Breast epithelium (tissue), 4 donors: ENCODE measurements at regions not wholly inside any gene's neighbourhood (a gene's known extent, or its start where the extent isn't known, plus 50 kb on each side); places are given as distances from the start of the nearest gene placed in this dataset.

Source experiments
- DNase-seq, 2 donors: peaks; one replicate each; pipeline ENCODE4 v3.0.0-alpha.2; 2019; ENCODE audit warnings: low spot score in 2 of 2
- H3K27ac ChIP-seq, 2 donors: fragments of 200-600 bp; sonication (generic) in 1 of 2; one replicate each; pipeline ENCODE4 v1.5.1; 2016 to 2019; ENCODE audit warnings: mild to moderate bottlenecking in 1 of 2
- H3K27me3 ChIP-seq, 2 donors: fragments of 200-600 bp; sonication (generic) in 1 of 2; one replicate each; pipeline versions ENCODE4 v1.5.1 to v1.6.0; 2017 to 2019; ENCODE audit warnings: control low read depth in 1 of 2, mild to moderate bottlenecking in 1 of 2
- H3K36me3 ChIP-seq: fragments of 200-600 bp; one replicate; pipeline ENCODE4 v1.5.1; 2019
- H3K4me1 ChIP-seq, 2 donors: fragments of 200-600 bp; sonication (generic); one replicate each; pipeline ENCODE4 v1.5.1; 2016 to 2019; ENCODE audit warnings: control low read depth in 1 of 2
- H3K4me3 ChIP-seq, 3 donors: fragments of 200-600 bp; sonication (generic); 1 replicate in 2 of 3; 2 replicates in 1 of 3; pipeline ENCODE4 v1.5.1; 2016 to 2019; ENCODE audit warnings: mild to moderate bottlenecking in 3 of 3, moderate library complexity in 2 of 3
- H3K9me3 ChIP-seq, 2 donors: fragments of 200-600 bp; sonication (generic) in 1 of 2; one replicate each; pipeline ENCODE4 v1.5.1; 2016 to 2019; ENCODE audit warnings: control low read depth in 1 of 2
- CTCF ChIP-seq, 3 donors: fragments of 450-650 bp; IDR thresholded peaks; one replicate each; pipeline ENCODE4 v1.5.1; 2016 to 2017; ENCODE audit warnings: antibody characterized with exemption in 3 of 3, mild to moderate bottlenecking in 3 of 3, moderate library complexity in 3 of 3
- POLR2A ChIP-seq: fragments of 450-650 bp; IDR thresholded peaks from one replicate; pipeline ENCODE4 v1.6.1; 2016; ENCODE audit warnings: antibody characterized with exemption, mild to moderate bottlenecking, moderate library complexity
- POLR2AphosphoS5 ChIP-seq, 3 donors: sonication (generic); formaldehyde crosslinking; IDR thresholded peaks; one replicate each; pipeline ENCODE4 v1.6.1; 2017; ENCODE audit warnings: antibody characterized with exemption in 3 of 3
- intact Hi-C: fragments of 100-400 bp; cut with DNase I; formaldehyde crosslinking; loops from one replicate; pipeline ENCODE4 v1.15.1; 2023; ENCODE audit warnings: low total_unique reads

GRCh38 chr13:70380809-70381208 lies 272.6 kb upstream of the KLHL1 start:
- intact Hi-C loops, result no loop called here
- no peak overlapping the region for H3K4me3 ChIP-seq
- no peaks in the 10 kb centered on the region for H3K4me1 ChIP-seq
- H3K9me3 ChIP-seq, result no peaks in the 10 kb centered on the region
- TF ChIP-seq CTCF (IDR thresholded peaks at IDR 0.05) (no peak), POLR2A (no peak), POLR2AphosphoS5 (IDR thresholded peaks at IDR 0.05) (no peak)
- no peaks in the 10 kb centered on the region for H3K27me3 ChIP-seq
- no peak for DNase-seq
- H3K27ac ChIP-seq, result no peak overlapping the region
- no peaks in the 10 kb centered on the region for H3K36me3 ChIP-seq

- H3K27ac ChIP-seq, result no peak overlapping the region
- no peaks in the 10 kb centered on the region for H3K27me3 ChIP-seq
- no peaks in the 10 kb centered on the region for H3K9me3 ChIP-seq
- intact Hi-C loops, result no loop called here
- H3K36me3 ChIP-seq, result no peaks in the 10 kb centered on the region
- H3K4me1 ChIP-seq, result no peaks in the 10 kb centered on the region
- TF ChIP-seq CTCF (IDR thresholded peaks at IDR 0.05), result no peak
- no peak for TF ChIP-seq POLR2A
- TF ChIP-seq POLR2AphosphoS5 (IDR thresholded peaks at IDR 0.05), result no peak
- DNase-seq, result no peak
- H3K4me3 ChIP-seq, result no peak overlapping the region
Observed at GRCh38 chr13:70375718-70376117, 267.5 kb upstream of the KLHL1 start.

GRCh38 chr13:70370924-70371323 lies 262.7 kb upstream of the KLHL1 start:
- TF ChIP-seq CTCF (IDR thresholded peaks at IDR 0.05), result no peak
- no peak for TF ChIP-seq POLR2AphosphoS5 (IDR thresholded peaks at IDR 0.05)
- no peak for TF ChIP-seq POLR2A
- DNase-seq, result no peak
- H3K27me3 ChIP-seq, result no peaks in the 10 kb centered on the region
- no peaks in the 10 kb centered on the region for H3K9me3 ChIP-seq
- H3K4me3 ChIP-seq, result no peak overlapping the region
- H3K4me1 ChIP-seq, result no peaks in the 10 kb centered on the region
- intact Hi-C loops, result no loop called here
- H3K36me3 ChIP-seq, result no peaks in the 10 kb centered on the region
- no peak overlapping the region for H3K27ac ChIP-seq

GRCh38 chr13:70366720-70367119 lies 258.5 kb upstream of the KLHL1 start:
- DNase-seq, result no peak
- TF ChIP-seq CTCF (IDR thresholded peaks at IDR 0.05) (no peak), POLR2AphosphoS5 (IDR thresholded peaks at IDR 0.05) (no peak), POLR2A (no peak)

GRCh38 chr13:70363991-70364390 lies 255.7 kb upstream of the KLHL1 start:
- DNase-seq, result no peak
- intact Hi-C loops, result no loop called here
- Histone ChIP-seq H3K9me3 (no peaks in the 10 kb centered on the region), H3K36me3 (no peaks in the 10 kb centered on the region), H3K27me3 (no peaks in the 10 kb centered on the region), H3K4me1 (no peaks in the 10 kb centered on the region), H3K4me3 (no peak overlapping the region), H3K27ac (no peak overlapping the region)
- TF ChIP-seq POLR2A (no peak), POLR2AphosphoS5 (IDR thresholded peaks at IDR 0.05) (no peak), CTCF (IDR thresholded peaks at IDR 0.05) (no peak)

More at GRCh38 chr13:70366720-70367119, 258.5 kb upstream of the KLHL1 start:
- Histone ChIP-seq H3K27ac (no peak overlapping the region), H3K27me3 (no peaks in the 10 kb centered on the region), H3K36me3 (no peaks in the 10 kb centered on the region), H3K4me1 (no peaks in the 10 kb centered on the region), H3K4me3 (no peak overlapping the region), H3K9me3 (no peaks in the 10 kb centered on the region)
- intact Hi-C loops, result no loop called here
